HL-60 (cell line): ENCODE measurements at regions not wholly inside any gene's neighbourhood (a gene's known extent, or its start where the extent isn't known, plus 50 kb on each side); places are given as distances from the start of the nearest gene placed in this dataset.

Source experiments
- DNase-seq, 2 experiments: peaks; one replicate each; pipeline ENCODE4 v3.0.0-alpha.2; 2010 to 2020; ENCODE audit warnings: low read depth in 1 of 2, low spot score in 1 of 2
- H3K27ac ChIP-seq: fragments of 250-450 bp; sonication (Bioruptor Pico); replicated peaks from 2 replicates; pipeline ENCODE4 v1.5.1; 2020; ENCODE audit warnings: mild to moderate bottlenecking, moderate library complexity
- H3K27me3 ChIP-seq: fragments of 250-450 bp; sonication (Bioruptor Pico); 2 replicates; pipeline ENCODE4 v1.5.1; 2021; ENCODE audit warnings: mild to moderate bottlenecking, moderate library complexity; ENCODE audit not compliant: insufficient read depth, poor library complexity, severe bottlenecking
- H3K4me3 ChIP-seq: replicated peaks from 2 replicates; pipeline ENCODE4 v1.5.1; 2011; ENCODE audit warnings: mild to moderate bottlenecking, control low read depth, low read length; ENCODE audit not compliant: insufficient read depth
- GABPA ChIP-seq: IDR thresholded peaks from 2 replicates; pipeline ENCODE4 v1.6.1; 2012; ENCODE audit warnings: low read depth
- POLR2AphosphoS5 ChIP-seq: IDR thresholded peaks from 2 replicates; pipeline ENCODE4 v1.6.1; 2012; ENCODE audit warnings: low read depth
- SPI1 ChIP-seq: IDR thresholded peaks from 2 replicates; pipeline ENCODE4 v1.6.1; 2012; ENCODE audit warnings: low read depth, mild to moderate bottlenecking, borderline replicate concordance
- TF ChIP-seq, protein P1 (sequence below): IDR thresholded peaks from one replicate; pipeline ENCODE4 v1.5.1; 2011; ENCODE audit warnings: low read length, control low read depth, inconsistent platforms; ENCODE audit not compliant: insufficient read depth
- TF ChIP-seq, protein P2 (sequence below): IDR thresholded peaks from 2 replicates; pipeline ENCODE4 v1.6.1; 2012; ENCODE audit warnings: low read depth; ENCODE audit not compliant: insufficient replicate concordance

DNA sequence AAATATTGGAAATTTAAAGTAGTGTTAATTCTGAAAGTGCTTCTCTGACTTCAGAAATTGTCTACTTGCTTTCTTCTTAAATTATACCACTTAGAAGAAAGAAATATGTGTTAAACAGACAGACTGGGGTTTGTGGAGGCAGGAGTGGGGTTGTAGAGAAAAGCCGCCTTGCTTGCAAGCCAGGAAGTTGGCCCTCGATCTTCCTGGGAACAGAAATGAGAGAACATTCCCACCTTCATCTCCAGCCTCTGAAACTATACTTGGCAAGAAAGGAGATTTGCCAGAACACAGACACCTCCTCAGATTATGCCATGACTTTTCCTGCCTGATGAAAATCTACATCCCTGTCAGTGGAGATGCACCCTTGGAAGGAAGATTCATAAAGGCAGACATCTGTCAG is 171.2 kb upstream of the CHRM2 start:
- Histone ChIP-seq H3K4me3 (no peak overlapping the region), H3K27ac (no peak overlapping the region), H3K27me3 (no peaks in the 10 kb centered on the region)
- DNase-seq: no peak
- TF ChIP-seq GABPA: no peak

DNA sequence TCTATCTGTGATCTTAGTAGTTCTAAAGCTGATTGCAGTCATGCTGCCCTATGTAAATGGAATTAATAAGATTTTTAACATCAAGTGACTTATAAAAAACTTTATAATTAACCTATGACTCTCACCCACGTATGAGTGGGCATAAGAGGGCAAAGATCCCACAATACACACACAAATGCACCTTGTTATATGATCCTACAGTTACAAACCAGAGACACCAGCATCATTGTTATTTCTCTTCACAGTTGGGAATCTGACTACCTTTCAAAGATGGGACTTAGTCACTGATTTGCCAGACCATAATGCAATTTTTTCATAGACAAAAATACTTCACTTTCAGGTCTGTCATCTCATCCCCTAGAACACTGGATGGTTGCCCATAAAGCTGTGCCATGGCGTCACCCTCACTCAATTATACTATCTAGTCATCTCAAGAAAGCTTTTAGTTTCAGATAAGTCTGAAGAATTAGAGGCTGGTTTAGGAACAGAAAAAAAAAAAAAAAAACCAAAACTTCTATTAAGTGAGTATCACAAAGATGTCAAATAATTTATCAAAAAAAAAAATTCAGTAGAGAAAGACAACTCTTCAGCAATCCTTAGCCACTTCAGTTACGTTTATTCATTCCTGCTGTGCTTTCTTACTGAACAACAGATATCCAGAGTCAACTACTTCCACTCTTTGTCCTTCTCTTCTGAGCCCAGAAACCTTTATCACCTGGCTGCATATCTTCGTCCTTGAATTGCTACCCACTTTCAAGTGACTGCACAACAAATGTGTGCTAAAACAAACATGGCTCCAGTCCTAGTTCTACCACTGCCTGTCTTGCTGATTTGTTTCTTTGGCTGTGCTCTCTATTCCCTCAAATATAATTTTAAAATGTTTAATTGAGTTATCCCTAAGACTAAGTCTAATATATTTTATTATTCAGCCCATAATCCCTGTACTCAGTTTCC is 175.0 kb upstream of the CHRM2 start:
- Histone ChIP-seq H3K27me3 (no peaks in the 10 kb centered on the region), H3K4me3 (no peak overlapping the region), H3K27ac (no peak overlapping the region)
- TF ChIP-seq POLR2AphosphoS5 (no peak), SPI1 (no peak), GABPA (no peak)
- TF ChIP-seq, protein P1, sequence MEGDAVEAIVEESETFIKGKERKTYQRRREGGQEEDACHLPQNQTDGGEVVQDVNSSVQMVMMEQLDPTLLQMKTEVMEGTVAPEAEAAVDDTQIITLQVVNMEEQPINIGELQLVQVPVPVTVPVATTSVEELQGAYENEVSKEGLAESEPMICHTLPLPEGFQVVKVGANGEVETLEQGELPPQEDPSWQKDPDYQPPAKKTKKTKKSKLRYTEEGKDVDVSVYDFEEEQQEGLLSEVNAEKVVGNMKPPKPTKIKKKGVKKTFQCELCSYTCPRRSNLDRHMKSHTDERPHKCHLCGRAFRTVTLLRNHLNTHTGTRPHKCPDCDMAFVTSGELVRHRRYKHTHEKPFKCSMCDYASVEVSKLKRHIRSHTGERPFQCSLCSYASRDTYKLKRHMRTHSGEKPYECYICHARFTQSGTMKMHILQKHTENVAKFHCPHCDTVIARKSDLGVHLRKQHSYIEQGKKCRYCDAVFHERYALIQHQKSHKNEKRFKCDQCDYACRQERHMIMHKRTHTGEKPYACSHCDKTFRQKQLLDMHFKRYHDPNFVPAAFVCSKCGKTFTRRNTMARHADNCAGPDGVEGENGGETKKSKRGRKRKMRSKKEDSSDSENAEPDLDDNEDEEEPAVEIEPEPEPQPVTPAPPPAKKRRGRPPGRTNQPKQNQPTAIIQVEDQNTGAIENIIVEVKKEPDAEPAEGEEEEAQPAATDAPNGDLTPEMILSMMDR: no peak
- TF ChIP-seq, protein P2, sequence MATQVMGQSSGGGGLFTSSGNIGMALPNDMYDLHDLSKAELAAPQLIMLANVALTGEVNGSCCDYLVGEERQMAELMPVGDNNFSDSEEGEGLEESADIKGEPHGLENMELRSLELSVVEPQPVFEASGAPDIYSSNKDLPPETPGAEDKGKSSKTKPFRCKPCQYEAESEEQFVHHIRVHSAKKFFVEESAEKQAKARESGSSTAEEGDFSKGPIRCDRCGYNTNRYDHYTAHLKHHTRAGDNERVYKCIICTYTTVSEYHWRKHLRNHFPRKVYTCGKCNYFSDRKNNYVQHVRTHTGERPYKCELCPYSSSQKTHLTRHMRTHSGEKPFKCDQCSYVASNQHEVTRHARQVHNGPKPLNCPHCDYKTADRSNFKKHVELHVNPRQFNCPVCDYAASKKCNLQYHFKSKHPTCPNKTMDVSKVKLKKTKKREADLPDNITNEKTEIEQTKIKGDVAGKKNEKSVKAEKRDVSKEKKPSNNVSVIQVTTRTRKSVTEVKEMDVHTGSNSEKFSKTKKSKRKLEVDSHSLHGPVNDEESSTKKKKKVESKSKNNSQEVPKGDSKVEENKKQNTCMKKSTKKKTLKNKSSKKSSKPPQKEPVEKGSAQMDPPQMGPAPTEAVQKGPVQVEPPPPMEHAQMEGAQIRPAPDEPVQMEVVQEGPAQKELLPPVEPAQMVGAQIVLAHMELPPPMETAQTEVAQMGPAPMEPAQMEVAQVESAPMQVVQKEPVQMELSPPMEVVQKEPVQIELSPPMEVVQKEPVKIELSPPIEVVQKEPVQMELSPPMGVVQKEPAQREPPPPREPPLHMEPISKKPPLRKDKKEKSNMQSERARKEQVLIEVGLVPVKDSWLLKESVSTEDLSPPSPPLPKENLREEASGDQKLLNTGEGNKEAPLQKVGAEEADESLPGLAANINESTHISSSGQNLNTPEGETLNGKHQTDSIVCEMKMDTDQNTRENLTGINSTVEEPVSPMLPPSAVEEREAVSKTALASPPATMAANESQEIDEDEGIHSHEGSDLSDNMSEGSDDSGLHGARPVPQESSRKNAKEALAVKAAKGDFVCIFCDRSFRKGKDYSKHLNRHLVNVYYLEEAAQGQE: no peak
- DNase-seq: no peak

DNA sequence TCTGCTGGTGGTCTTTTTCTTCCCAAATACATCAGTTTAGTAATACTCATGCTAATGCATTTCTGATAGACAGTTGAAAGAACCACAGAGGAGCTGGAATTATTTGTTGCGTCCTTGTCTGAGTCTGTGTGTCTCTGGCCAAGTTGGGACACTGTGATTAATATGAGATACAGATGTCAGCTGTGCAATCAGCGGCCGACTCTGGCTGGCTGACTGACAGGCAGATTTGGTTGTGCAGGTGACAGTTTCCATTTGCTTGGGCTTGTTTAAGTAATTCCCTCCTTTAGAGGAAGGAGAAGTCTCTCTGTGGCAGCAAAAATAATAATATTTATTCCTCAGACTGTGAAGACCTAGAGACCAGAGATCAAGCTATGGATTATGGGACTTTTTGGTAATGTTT is 176.2 kb upstream of the CHRM2 start:
- H3K4me3 ChIP-seq: no peak overlapping the region
- no peak overlapping the region for H3K27ac ChIP-seq
- H3K27me3 ChIP-seq: no peaks in the 10 kb centered on the region
- no peak for DNase-seq
- no peak for TF ChIP-seq POLR2AphosphoS5
- TF ChIP-seq SPI1: no peak

DNA sequence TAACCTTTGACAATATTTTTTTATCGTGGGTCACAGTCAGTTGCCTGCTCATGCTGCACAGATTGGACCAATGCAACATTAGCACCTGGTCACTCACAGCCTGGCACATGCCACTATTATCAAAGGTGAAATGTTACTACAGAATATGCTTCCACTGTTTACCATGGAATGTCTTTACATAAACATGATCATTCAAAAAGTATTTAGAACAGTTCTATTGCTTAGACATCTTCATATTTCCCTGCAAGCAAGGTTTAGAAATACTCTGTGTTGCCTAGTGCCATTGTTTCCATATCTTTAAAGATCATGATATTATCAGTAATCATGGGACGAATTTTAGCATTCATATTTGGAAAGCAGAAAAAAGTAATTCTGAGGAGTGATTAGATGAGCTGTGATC is 179.9 kb upstream of the CHRM2 start:
- no peaks in the 10 kb centered on the region for H3K27me3 ChIP-seq
- DNase-seq: no peak
- H3K4me3 ChIP-seq: no peak overlapping the region
- no peak for TF ChIP-seq POLR2AphosphoS5
- TF ChIP-seq, protein P1: no peak
- TF ChIP-seq SPI1: no peak
- TF ChIP-seq, protein P2: no peak
- TF ChIP-seq GABPA: no peak
- H3K27ac ChIP-seq: no peak overlapping the region
